ENCODE measurements at regions not wholly inside any gene's neighbourhood (a gene's known extent, or its start where the extent isn't known, plus 50 kb on each side); places are given as distances from the start of the nearest gene placed in this dataset.

DNA sequence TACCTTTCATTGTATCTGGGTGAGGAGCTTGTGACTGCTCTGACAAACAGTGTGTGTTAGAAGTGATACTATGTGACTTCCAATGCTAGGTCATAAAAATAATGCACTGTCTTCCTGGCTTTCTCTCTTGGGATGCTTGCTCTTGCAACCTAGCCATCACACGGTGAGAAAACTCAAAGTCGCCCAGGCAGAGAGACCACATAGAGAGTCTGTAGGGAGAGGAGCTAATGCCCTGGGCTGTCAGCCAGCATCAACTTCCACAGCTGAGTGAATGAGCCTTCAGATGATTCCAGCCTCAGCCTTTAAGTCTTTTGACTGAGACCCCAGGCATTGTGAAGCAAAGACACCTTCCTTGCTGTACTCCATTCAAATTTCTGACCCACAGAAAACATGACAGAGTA is 220.6 kb upstream of the SGO1 start:
- H3K4me3 ChIP-seq = no peak overlapping the region
- TF ChIP-seq, protein P1, sequence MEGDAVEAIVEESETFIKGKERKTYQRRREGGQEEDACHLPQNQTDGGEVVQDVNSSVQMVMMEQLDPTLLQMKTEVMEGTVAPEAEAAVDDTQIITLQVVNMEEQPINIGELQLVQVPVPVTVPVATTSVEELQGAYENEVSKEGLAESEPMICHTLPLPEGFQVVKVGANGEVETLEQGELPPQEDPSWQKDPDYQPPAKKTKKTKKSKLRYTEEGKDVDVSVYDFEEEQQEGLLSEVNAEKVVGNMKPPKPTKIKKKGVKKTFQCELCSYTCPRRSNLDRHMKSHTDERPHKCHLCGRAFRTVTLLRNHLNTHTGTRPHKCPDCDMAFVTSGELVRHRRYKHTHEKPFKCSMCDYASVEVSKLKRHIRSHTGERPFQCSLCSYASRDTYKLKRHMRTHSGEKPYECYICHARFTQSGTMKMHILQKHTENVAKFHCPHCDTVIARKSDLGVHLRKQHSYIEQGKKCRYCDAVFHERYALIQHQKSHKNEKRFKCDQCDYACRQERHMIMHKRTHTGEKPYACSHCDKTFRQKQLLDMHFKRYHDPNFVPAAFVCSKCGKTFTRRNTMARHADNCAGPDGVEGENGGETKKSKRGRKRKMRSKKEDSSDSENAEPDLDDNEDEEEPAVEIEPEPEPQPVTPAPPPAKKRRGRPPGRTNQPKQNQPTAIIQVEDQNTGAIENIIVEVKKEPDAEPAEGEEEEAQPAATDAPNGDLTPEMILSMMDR (IDR thresholded peaks at IDR 0.05) = no peak
- intact Hi-C loops (cut with DNase I) = no loop called here
- no peaks in the 10 kb centered on the region for H3K36me3 ChIP-seq
- no peak for DNase-seq (ENCODE audit: low spot score in 2 of 2)
- no peaks in the 10 kb centered on the region for H3K4me1 ChIP-seq
- no peaks in the 10 kb centered on the region for H3K27me3 ChIP-seq
- H3K9me3 ChIP-seq = no peaks in the 10 kb centered on the region
- no peak overlapping the region for H3K27ac ChIP-seq

DNA sequence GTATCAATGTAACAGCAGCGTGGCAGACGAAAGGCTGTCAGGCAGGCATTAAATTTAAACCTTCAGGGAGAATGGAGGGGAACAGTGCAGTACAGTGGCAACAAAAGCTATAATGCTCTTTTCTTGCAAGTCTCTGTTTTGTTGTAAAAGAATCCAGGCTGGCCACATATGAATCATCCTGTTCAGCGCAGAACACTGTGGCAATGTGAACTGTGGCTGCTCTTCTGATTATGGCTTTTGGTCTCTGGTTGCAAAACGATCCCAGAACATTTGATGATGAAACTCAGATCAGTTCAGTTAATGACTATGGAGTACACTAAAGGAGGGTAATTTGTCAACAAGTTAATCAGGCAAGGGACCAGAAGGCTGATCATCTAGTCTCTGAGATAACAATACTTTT is 219.7 kb upstream of the SGO1 start:
- H3K4me1 ChIP-seq = no peaks in the 10 kb centered on the region
- no peak for DNase-seq (ENCODE audit: low spot score in 2 of 2)
- H3K36me3 ChIP-seq = no peaks in the 10 kb centered on the region
- H3K27ac ChIP-seq = no peak overlapping the region
- H3K4me3 ChIP-seq = no peak overlapping the region
- intact Hi-C loops (cut with DNase I) = no loop called here
- H3K9me3 ChIP-seq = no peaks in the 10 kb centered on the region
- H3K27me3 ChIP-seq = no peaks in the 10 kb centered on the region
- TF ChIP-seq, protein P1 (IDR thresholded peaks at IDR 0.05) = no peak

DNA sequence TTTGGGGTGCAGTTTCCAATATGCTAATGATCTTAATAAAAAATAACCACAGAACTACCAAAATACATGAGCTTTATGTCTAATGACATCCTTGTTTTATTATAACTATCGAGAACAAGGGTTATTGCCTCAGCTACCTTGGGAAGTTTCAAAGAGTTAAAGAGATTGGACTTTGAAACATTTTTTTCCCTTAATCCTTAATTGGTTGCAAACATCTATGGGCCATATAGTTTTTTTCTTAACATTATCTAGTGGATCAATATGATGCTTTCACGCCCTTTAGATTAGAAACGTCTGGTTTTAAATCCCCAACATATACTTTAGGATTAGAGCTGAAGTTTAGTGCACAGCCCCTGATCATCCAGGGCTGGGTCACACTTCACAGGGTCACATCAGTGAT is 219.2 kb upstream of the SGO1 start:
- Histone ChIP-seq H3K4me1 (no peaks in the 10 kb centered on the region), H3K9me3 (no peaks in the 10 kb centered on the region)
- intact Hi-C loops (cut with DNase I) = no loop called here

DNA sequence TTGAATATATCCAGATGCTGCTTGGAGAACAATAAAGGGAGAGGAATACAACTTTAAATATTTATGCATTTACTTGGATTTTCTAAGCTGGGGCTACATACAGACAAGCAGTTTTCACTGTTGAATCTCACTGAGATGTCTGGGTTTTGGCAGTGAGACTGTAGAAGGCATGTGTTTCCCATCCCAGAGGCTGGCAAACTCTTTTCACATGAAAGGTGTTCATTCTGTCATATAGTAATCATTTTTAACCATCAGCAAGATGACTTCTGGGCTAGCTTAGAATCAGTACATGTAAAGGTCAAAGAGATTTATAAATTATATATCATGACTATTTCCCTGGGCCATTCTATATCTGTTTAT is 218.7 kb upstream of the SGO1 start:
- no peaks in the 10 kb centered on the region for H3K4me1 ChIP-seq
- no peak for DNase-seq (ENCODE audit: low spot score in 2 of 2)

More for the DNA sequence above, 219.2 kb upstream of the SGO1 start:
- TF ChIP-seq, protein P1 (IDR thresholded peaks at IDR 0.05) = no peak
- H3K27me3 ChIP-seq = no peaks in the 10 kb centered on the region
- H3K4me3 ChIP-seq = no peak overlapping the region
- H3K27ac ChIP-seq = no peak overlapping the region
- no peaks in the 10 kb centered on the region for H3K36me3 ChIP-seq
- no peak for DNase-seq (ENCODE audit: low spot score in 2 of 2)

DNA sequence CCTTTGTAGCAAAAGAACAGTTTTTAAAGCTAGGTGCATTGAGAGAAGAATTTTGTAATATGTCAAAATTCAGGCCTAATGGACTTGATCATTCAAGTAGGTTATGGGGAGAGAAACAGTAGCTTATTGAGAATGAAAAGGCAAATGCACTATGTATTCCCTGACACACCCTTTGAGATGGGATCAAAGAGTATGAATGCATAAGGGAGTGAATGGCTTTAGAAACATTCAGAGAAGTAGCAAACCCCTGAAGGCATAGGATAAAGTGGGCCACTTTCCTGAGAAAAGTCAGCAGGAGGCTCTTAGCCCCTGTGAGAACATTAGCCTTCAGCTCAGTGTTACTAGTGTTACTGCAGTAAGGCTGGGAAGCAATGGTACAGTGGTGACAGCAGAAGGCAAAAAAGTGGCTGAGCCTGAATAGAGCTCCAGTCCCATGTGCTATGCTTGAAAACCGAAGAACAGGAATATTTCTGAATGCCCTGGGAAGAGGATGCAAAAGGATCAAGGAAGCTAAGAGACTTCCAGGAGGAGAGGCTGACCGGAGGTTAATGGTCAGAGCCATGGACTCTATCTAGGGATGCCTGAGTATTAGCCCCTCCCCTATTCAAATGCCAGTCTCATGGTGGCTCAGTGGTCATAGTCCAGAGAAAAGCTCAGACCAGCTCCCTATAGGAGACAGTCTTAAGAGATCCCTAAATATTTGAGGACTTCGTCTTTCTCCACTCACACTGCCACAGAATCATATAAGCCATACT is 218.2 kb upstream of the SGO1 start:
- H3K27me3 ChIP-seq = no peaks in the 10 kb centered on the region
- no peaks in the 10 kb centered on the region for H3K4me1 ChIP-seq
- H3K9me3 ChIP-seq = no peaks in the 10 kb centered on the region
- intact Hi-C loops (cut with DNase I) = no loop called here
- H3K36me3 ChIP-seq = no peaks in the 10 kb centered on the region
- DNase-seq (ENCODE audit: low spot score in 2 of 2) = no peak
- TF ChIP-seq, protein P1 (IDR thresholded peaks at IDR 0.05) = no peak
- no peak overlapping the region for H3K27ac ChIP-seq
- no peak overlapping the region for H3K4me3 ChIP-seq

More for the DNA sequence above, 218.7 kb upstream of the SGO1 start:
- no peaks in the 10 kb centered on the region for H3K9me3 ChIP-seq
- intact Hi-C loops (cut with DNase I) = no loop called here
- TF ChIP-seq, protein P1 (IDR thresholded peaks at IDR 0.05) = no peak
- H3K27ac ChIP-seq = no peak overlapping the region
- H3K36me3 ChIP-seq = no peaks in the 10 kb centered on the region
- H3K27me3 ChIP-seq = no peaks in the 10 kb centered on the region
- H3K4me3 ChIP-seq = no peak overlapping the region

DNA sequence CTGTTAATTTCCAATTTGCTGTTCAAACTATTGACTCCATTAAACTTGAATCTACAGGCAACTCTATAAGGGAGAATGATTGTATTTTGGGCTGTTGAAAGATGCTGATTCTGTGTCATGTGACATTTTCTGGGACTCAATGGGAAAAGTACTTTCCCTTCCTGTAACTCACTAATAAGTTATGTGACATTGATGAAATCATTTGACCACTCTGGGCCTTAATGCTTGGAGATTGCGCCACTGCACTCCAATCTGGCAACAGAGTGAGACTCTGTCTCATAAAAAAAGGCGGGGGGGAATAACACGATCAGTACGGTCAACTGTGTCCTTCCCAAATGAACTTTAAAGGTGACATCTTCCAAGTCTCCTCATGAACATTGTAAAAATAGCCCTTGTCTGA is 215.2 kb upstream of the SGO1 start:
- Histone ChIP-seq H3K36me3 (no peaks in the 10 kb centered on the region), H3K27me3 (no peaks in the 10 kb centered on the region), H3K4me3 (no peak overlapping the region), H3K9me3 (no peaks in the 10 kb centered on the region), H3K27ac (peak overlapping the region in 1 of 2 donors; percentile 14), H3K4me1 (no peaks in the 10 kb centered on the region)
- TF ChIP-seq, protein P1 (IDR thresholded peaks at IDR 0.05) = no peak
- DNase-seq (ENCODE audit: low spot score in 2 of 2) = no peak
- intact Hi-C loops (cut with DNase I) = no loop called here

Data from ascending aorta (tissue), 2 donors.